ENCODE measurements at regions not wholly inside any gene's neighbourhood (a gene's known extent, or its start where the extent isn't known, plus 50 kb on each side); places are given as distances from the start of the nearest gene placed in this dataset.
A peak's percentile ranks its signal among the peaks of the same experiment; 100 is the strongest.
"Not testable (repeated sequence)": the region's sequence is repeated elsewhere in the genome, so short reads cannot be mapped to it uniquely, and the experiment has no call there.

- H3K4me3 ChIP-seq (replicated peaks in 1 of 2; ENCODE audit: low read depth in 2 of 2, low read length in 2 of 2): no peak overlapping the region
- no peak for DNase-seq (ENCODE audit: low read depth in 2 of 2)
- TF ChIP-seq CTCF (IDR thresholded peaks at IDR 0.05; ENCODE audit: low read depth, low read length): no peak
Observed at GRCh38 chr11:98456308-98456680, 564.5 kb upstream of the CNTN5 start.

DNA sequence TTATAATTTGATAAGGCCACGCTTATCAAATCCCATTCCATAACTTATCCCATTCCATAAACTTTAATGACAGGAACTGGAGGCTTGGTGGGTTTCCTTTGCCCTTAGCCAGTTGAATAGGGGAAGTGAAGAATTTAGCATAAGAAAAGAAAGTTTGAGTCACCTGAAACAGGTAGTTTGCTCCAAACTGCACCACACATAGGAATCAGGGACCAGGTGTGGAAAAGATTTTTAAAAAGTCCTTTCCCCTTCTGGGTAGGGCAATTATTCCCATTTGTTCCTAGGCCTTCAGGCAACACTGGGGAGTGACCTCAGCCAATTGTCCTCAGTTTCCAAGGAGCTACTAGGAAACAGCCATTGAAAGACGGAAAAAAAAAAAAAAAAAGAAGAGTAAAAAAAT is 525.7 kb upstream of the CNTN5 start:
- H3K4me3 ChIP-seq (replicated peaks in 1 of 2; ENCODE audit: low read depth in 2 of 2, low read length in 2 of 2): no peak overlapping the region
- DNase-seq (ENCODE audit: low read depth in 2 of 2): no peak
- TF ChIP-seq CTCF (IDR thresholded peaks at IDR 0.05; ENCODE audit: low read depth, low read length): no peak

- no peak overlapping the region for H3K4me3 ChIP-seq (replicated peaks in 1 of 2; ENCODE audit: low read depth in 2 of 2, low read length in 2 of 2)
- peak in 1 of 2 donors; percentile 1 for DNase-seq (ENCODE audit: low read depth in 2 of 2)
- TF ChIP-seq CTCF (IDR thresholded peaks at IDR 0.05; ENCODE audit: low read depth, low read length): no peak
Observed at GRCh38 chr11:98495601-98496000, 525.1 kb upstream of the CNTN5 start.

DNA sequence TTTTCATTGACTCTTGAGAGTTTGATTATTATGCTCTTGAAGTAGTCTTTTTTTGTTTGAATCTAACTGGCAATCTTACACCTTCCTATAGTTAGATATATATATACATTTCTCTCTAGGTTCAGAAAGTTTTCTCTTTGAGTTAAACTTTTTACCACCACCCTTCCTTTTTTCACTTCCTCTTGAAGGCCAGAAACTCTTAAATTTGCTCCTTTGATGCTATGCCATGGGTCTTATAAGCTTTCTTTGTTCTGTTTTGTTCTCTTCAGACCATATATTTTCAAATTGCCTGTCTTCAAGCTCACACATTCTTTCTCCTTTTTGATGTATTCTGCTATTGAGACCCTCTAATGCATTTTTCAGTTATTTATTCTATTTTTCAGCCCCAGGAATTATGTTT is 513.5 kb upstream of the CNTN5 start:
- no peak for TF ChIP-seq CTCF (IDR thresholded peaks at IDR 0.05; ENCODE audit: low read depth, low read length)
- H3K4me3 ChIP-seq (replicated peaks in 1 of 2; ENCODE audit: low read depth in 2 of 2, low read length in 2 of 2): no peak overlapping the region
- DNase-seq (ENCODE audit: low read depth in 2 of 2): no peak

DNA sequence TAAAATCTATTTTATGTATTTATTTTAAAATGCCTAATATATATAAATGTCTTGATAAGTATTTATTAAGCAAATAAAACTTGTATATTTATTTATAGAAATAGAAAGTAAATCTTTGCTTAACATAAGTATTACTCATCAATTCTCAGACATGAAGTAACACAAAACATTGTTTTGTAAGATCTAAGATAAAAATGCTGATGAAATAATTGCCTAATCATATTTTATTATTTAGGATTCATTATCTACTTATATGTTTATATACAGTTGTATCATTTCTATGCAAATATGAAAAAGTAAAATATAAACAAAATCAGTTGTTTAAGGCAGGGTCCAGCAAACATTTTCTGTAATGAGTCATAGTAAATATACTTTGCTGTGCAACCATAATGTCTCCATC is 507.8 kb upstream of the CNTN5 start:
- TF ChIP-seq CTCF (IDR thresholded peaks at IDR 0.05; ENCODE audit: low read depth, low read length): no peak
- peak in 1 of 2 donors; percentile 1 for DNase-seq (ENCODE audit: low read depth in 2 of 2)
- no peak overlapping the region for H3K4me3 ChIP-seq (replicated peaks in 1 of 2; ENCODE audit: low read depth in 2 of 2, low read length in 2 of 2)

DNA sequence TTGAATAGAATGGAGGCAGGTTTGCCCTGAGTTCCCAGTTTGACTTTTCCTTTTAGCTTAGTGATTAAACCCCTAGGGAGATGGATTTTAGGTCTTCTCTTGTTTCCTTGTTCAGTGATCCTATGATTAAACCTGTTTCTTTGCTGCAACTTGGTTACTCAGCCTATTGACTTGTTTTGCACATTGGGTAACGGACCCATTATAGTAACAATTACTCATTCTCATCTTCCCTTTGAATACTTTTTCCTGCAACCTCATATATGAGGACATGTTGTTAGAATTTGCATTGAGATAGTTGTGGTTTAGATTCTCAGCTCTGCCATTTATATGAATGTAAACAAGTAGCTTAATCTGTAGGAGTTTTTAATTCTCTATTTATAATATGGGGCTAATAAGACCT is 489.2 kb upstream of the CNTN5 start:
- no peak overlapping the region for H3K4me3 ChIP-seq (replicated peaks in 1 of 2; ENCODE audit: low read depth in 2 of 2, low read length in 2 of 2)
- no peak for TF ChIP-seq CTCF (IDR thresholded peaks at IDR 0.05; ENCODE audit: low read depth, low read length)
- peak in 1 of 2 donors; percentile 4 for DNase-seq (ENCODE audit: low read depth in 2 of 2)

DNA sequence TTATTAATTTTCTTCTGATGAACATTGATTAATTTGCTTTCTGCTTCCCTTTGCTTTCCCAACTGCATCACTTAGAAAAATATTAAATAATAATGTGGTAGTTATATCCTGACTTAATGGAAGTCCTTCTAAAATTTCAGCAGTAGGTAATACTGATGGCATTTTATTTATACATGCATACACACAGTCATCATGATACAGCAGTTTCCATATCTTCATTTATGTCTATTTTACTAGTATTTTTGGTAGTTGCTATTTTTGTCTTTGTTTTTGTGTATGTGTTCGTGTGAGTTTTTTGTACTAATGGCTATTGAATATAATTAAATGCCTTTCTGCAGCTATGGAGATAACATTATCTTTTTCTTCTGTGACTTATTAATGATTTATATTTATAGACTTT is 484.7 kb upstream of the CNTN5 start:
- no peak for TF ChIP-seq CTCF (IDR thresholded peaks at IDR 0.05; ENCODE audit: low read depth, low read length)

DNA sequence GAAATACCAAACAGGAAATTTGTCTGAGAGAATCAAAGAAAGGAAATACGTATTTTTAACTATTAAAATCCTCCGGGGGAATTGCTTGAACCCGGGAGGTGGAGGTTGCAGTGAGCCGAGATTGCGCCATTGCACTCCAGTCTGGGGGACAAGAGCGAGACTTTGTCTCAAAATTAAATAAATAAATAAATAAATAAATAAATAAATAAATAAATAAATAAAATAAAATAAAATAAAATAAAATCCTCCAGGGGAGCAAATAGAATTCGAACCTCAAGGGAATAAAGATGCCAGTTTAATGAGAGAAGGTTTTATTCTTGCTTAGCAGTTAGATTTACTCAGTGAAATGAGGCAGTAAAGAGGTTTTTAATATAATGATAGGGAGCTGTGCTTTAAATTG is 482.4 kb upstream of the CNTN5 start:
- DNase-seq (ENCODE audit: low read depth in 2 of 2); H3K4me3 ChIP-seq (replicated peaks in 1 of 2; ENCODE audit: low read depth in 2 of 2, low read length in 2 of 2): not testable (repeated sequence)

More for the DNA sequence above, 484.7 kb upstream of the CNTN5 start:
- H3K4me3 ChIP-seq (replicated peaks in 1 of 2; ENCODE audit: low read depth in 2 of 2, low read length in 2 of 2): no peak overlapping the region
- no peak for DNase-seq (ENCODE audit: low read depth in 2 of 2)
